ENCODE measurements at regions not wholly inside any gene's neighbourhood (a gene's known extent, or its start where the extent isn't known, plus 50 kb on each side); places are given as distances from the start of the nearest gene placed in this dataset.

DNA sequence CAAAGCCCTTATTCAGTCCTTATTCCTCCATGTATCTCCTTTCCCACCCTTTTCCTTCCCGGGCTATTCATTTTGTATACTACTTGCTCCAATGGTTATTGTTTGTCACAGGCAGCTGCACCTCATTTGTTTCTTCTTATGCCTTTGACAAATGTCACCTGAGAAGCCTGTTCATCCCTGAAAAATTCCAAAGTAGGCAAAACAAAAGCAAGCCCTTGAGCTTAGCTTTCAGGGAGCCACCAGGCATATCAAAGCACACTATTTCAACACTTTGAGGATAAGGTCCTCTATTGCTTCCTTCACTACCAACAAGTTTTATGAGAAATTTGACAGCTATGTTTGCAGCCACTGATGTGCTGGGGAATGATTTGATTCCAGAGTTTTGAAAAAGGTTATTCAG lies 738.7 kb upstream of the LMO3 start:
- CTCF ChIA-PET, result no interaction called here
- no peak for DNase-seq (ENCODE audit: low read depth, low spot score)
- POLR2A ChIA-PET, result no interaction called here
- Histone ChIP-seq H3K27ac (ENCODE audit: low read depth, low read length) (no peak overlapping the region), H3K27me3 (ENCODE audit: control insufficient read depth, insufficient read depth, low read length) (no peaks in the 10 kb centered on the region), H3K9me3 (ENCODE audit: control insufficient read depth, insufficient read depth, low read length) (peaks cover 10% of the 10 kb centered on the region), H3K4me3 (ENCODE audit: low read depth, low read length) (no peak overlapping the region)
- TF ChIP-seq, protein P1, sequence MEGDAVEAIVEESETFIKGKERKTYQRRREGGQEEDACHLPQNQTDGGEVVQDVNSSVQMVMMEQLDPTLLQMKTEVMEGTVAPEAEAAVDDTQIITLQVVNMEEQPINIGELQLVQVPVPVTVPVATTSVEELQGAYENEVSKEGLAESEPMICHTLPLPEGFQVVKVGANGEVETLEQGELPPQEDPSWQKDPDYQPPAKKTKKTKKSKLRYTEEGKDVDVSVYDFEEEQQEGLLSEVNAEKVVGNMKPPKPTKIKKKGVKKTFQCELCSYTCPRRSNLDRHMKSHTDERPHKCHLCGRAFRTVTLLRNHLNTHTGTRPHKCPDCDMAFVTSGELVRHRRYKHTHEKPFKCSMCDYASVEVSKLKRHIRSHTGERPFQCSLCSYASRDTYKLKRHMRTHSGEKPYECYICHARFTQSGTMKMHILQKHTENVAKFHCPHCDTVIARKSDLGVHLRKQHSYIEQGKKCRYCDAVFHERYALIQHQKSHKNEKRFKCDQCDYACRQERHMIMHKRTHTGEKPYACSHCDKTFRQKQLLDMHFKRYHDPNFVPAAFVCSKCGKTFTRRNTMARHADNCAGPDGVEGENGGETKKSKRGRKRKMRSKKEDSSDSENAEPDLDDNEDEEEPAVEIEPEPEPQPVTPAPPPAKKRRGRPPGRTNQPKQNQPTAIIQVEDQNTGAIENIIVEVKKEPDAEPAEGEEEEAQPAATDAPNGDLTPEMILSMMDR (IDR thresholded peaks at IDR 0.05; ENCODE audit: low read depth, low read length), result no peak

DNA sequence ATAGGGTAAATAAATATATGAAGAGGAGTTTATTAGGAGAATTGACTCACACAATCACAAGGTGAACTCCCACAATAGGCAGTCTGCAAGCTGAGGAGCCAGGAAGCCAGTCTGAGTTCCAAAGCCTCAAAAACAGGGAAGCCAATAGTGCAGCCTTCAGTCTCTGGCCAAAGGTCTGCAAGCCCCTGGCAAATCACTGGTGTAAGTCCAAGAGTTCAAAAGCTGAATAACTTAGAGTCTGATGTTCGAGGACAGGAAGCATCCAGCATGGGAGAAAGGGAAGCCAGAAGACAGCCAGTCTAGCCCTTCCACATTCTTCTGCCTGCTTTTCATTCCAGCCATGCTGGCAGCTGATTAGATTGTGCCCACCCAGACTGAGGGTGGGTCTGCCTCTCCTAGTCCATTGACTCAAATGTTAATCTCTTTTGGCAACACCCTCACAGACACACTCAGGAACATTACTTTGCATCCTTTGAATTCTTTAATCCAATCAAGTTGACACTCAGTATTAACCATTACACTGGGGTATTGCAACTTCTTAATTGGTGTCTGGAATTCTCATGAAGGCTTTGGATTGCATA lies 736.5 kb upstream of the LMO3 start:
- Histone ChIP-seq H3K4me3 (ENCODE audit: low read depth, low read length) (no peak overlapping the region), H3K27me3 (ENCODE audit: control insufficient read depth, insufficient read depth, low read length) (no peaks in the 10 kb centered on the region), H3K9me3 (ENCODE audit: control insufficient read depth, insufficient read depth, low read length) (peaks cover 10% of the 10 kb centered on the region), H3K27ac (ENCODE audit: low read depth, low read length) (no peak overlapping the region)
- TF ChIP-seq, protein P1 (IDR thresholded peaks at IDR 0.05; ENCODE audit: low read depth, low read length), result no peak
- ChIA-PET CTCF (no interaction called here), POLR2A (no interaction called here)
- no peak for DNase-seq (ENCODE audit: low read depth, low spot score)

DNA sequence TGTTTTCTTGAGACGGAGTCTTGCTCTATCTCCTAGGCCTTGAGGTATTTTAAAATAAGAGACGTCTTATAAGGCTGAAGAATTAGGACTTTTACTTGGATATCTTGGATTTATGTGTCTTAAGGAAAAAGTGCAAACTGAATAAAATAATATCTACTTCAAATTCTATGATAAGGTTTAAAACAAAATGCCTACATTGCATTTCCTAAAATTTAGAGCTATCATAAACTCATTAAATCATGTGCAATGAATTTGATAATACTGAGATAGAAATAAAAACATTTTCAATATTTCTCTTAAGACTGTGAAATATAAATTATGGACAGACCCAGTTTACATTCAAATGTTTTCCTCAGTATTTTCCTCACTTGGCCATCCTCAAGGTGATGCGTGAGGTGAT lies 729.5 kb upstream of the LMO3 start:
- H3K27ac ChIP-seq (ENCODE audit: low read depth, low read length), result no peak overlapping the region
- ChIA-PET CTCF (no interaction called here), POLR2A (no interaction called here)
- no peaks in the 10 kb centered on the region for H3K27me3 ChIP-seq (ENCODE audit: control insufficient read depth, insufficient read depth, low read length)
- no peak for DNase-seq (ENCODE audit: low read depth, low spot score)
- peaks cover 2% of the 10 kb centered on the region; the same call in 1 of the 2 replicates for H3K9me3 ChIP-seq (ENCODE audit: control insufficient read depth, insufficient read depth, low read length)
- TF ChIP-seq, protein P1 (IDR thresholded peaks at IDR 0.05; ENCODE audit: low read depth, low read length), result no peak
- no peak overlapping the region for H3K4me3 ChIP-seq (ENCODE audit: low read depth, low read length)

DNA sequence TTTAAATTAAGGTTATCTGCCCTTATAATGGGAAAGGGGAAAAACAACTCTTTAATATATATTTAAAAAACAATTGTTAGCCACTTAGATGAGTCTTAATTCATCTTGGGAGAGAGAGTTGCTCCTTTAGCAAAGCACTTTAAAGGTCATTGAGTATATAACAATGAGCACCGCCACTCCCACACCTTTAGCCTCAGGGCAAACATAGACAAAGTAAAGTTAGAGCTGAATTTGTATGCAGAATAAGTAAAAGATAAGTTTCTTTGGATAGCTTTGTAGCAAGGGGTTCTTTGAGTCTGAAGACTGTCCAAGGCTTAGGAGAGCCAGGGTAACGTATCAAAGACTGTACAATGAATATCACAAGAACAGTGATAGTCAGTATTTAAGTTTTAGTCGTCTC lies 728.8 kb upstream of the LMO3 start:
- ChIA-PET CTCF (interaction anchor here (0.6 kb wide), 1 partner anchor 12 kb away, joined by 3 read pairs; no protein-coding TSS in a partner anchor), POLR2A (no interaction called here)
- Histone ChIP-seq H3K27ac (ENCODE audit: low read depth, low read length) (no peak overlapping the region), H3K9me3 (ENCODE audit: control insufficient read depth, insufficient read depth, low read length) (peaks cover 2% of the 10 kb centered on the region; the same call in 1 of the 2 replicates), H3K27me3 (ENCODE audit: control insufficient read depth, insufficient read depth, low read length) (no peaks in the 10 kb centered on the region), H3K4me3 (ENCODE audit: low read depth, low read length) (no peak overlapping the region)
- TF ChIP-seq, protein P1 (IDR thresholded peaks at IDR 0.05; ENCODE audit: low read depth, low read length), result no peak
- DNase-seq (ENCODE audit: low read depth, low spot score), result no peak

DNA sequence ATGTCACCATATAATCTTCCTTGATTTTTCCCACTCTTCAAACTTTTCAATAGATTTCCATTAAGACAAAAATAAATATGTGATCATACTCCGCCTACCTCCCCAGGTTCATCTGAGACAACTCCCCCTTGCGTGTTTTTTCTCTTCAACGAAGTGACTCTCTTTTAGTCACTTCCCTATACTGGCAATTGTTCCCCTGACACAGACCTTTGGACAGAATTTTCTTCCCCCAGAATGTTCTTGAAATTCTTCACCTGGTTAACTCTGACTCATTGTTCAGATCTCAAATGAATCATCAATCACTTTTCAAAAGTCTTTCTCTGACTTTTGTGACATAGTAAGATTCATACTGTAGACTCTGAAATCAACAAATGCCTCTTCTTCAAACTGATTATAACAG lies 727.3 kb upstream of the LMO3 start:
- Histone ChIP-seq H3K27ac (ENCODE audit: low read depth, low read length) (no peak overlapping the region), H3K27me3 (ENCODE audit: control insufficient read depth, insufficient read depth, low read length) (no peaks in the 10 kb centered on the region), H3K9me3 (ENCODE audit: control insufficient read depth, insufficient read depth, low read length) (peaks cover 2% of the 10 kb centered on the region; the same call in 1 of the 2 replicates), H3K4me3 (ENCODE audit: low read depth, low read length) (no peak overlapping the region)
- TF ChIP-seq, protein P1 (IDR thresholded peaks at IDR 0.05; ENCODE audit: low read depth, low read length), result no peak
- CTCF ChIA-PET, result no interaction called here
- POLR2A ChIA-PET, result no interaction called here
- no peak for DNase-seq (ENCODE audit: low read depth, low spot score)
